ENCODE measurements at regions not wholly inside any gene's neighbourhood (a gene's known extent, or its start where the extent isn't known, plus 50 kb on each side); places are given as distances from the start of the nearest gene placed in this dataset.

DNA sequence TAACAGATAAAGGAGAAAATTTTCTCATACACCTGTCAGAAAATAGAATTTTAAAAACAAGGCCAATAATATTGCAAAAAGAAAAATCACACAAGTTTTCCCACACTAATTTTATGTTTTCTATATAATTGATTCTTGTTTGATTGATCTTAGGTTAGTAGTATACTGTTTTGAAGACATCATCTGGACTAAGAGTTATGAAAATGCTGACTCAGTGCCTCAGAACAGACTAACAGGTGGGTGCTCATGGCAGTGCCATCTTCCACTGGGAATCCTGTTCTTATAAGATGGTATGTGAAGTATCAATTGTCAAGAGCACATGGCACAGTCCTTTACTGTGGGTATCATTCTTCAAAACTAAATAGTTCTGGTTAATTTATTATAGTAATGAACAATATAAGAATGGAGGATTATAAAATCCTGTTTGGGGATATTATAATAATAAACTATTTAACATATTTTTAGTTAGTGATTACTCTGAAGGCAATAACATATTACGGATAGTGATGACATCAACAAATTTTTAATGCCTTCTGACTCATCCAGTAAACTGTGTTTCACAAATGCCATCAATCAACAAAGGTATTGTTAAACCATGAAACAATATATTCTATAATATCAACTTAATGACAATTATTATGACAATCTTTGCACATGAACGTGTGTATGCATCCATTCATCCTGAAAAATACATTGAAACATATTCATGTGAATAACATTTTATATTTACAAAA is 384.6 kb upstream of the KHDRBS2 start:
- Histone ChIP-seq H3K9me3 (replicated peaks) (no peaks in the 10 kb centered on the region), H3K27me3 (ENCODE audit: low read depth) (no peaks in the 10 kb centered on the region), H3K4me3 (no peak overlapping the region), H3K4me1 (no peaks in the 10 kb centered on the region), H3K36me3 (no peaks in the 10 kb centered on the region), H3K27ac (replicated peaks) (no peak overlapping the region)
- TF ChIP-seq, protein P1, sequence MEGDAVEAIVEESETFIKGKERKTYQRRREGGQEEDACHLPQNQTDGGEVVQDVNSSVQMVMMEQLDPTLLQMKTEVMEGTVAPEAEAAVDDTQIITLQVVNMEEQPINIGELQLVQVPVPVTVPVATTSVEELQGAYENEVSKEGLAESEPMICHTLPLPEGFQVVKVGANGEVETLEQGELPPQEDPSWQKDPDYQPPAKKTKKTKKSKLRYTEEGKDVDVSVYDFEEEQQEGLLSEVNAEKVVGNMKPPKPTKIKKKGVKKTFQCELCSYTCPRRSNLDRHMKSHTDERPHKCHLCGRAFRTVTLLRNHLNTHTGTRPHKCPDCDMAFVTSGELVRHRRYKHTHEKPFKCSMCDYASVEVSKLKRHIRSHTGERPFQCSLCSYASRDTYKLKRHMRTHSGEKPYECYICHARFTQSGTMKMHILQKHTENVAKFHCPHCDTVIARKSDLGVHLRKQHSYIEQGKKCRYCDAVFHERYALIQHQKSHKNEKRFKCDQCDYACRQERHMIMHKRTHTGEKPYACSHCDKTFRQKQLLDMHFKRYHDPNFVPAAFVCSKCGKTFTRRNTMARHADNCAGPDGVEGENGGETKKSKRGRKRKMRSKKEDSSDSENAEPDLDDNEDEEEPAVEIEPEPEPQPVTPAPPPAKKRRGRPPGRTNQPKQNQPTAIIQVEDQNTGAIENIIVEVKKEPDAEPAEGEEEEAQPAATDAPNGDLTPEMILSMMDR (IDR thresholded peaks at IDR 0.05; ENCODE audit: borderline replicate concordance): no peak
- DNase-seq: no peak
- intact Hi-C loops (cut with micrococcal nuclease): no loop called here

DNA sequence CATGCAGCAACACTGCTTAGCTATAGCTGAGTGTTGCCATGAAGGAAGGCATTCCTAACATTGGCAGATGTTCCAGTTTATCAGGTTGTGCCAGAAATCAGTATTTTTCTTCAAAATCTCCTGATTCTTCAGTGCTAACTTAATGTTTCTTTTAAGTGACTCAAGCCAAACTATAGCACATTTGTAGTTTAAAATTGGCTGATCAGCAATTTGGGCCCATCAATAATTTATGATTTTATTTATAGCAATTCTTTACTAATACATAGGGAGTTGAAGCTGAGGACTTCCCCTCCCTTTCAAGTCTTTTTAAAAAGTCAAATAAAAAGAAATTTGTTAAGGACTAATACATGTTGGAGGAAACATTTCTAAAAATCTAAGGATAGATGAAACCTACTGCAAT is 383.8 kb upstream of the KHDRBS2 start:
- no peak overlapping the region for H3K27ac ChIP-seq (replicated peaks)
- TF ChIP-seq, protein P1 (IDR thresholded peaks at IDR 0.05; ENCODE audit: borderline replicate concordance): no peak
- no peaks in the 10 kb centered on the region for H3K27me3 ChIP-seq (ENCODE audit: low read depth)
- H3K4me3 ChIP-seq: no peak overlapping the region
- no peaks in the 10 kb centered on the region for H3K9me3 ChIP-seq (replicated peaks)
- DNase-seq: no peak
- H3K36me3 ChIP-seq: no peaks in the 10 kb centered on the region
- H3K4me1 ChIP-seq: no peaks in the 10 kb centered on the region
- intact Hi-C loops (cut with micrococcal nuclease): no loop called here

DNA sequence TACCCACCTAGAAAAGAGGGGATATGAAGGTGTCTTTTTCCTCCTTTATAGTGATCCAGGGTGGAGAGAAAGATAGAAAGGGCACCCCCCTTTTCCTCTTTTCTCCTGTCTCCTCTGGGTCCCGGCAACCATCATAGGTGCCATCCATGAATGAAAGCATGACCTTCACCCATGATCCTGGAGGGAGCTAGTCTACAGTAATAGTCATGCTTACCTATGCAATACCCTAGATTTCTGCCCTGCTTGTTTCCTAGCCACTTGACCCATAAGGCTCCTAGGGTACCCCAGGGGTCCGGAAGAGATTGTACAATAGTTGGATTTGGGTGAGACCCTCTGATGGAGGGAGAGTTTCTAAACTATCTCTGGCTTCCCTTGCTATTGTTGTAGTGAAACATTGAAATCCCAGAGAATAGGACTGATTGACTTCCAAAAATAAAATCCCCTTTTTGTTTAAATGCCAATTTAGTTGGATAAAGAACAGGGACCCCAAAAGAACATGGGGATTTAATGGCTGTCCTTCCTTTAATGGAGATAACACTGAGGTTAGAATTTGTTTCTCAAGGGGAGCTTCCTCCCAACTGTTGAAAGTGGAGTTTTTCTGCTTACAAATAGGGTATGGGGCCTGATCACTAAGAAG is 366.8 kb upstream of the KHDRBS2 start:
- no peaks in the 10 kb centered on the region for H3K36me3 ChIP-seq
- no peak for DNase-seq
- intact Hi-C loops (cut with micrococcal nuclease): no loop called here
- no peak overlapping the region for H3K4me3 ChIP-seq
- H3K27ac ChIP-seq (replicated peaks): no peak overlapping the region
- no peaks in the 10 kb centered on the region for H3K27me3 ChIP-seq (ENCODE audit: low read depth)
- TF ChIP-seq, protein P1 (IDR thresholded peaks at IDR 0.05; ENCODE audit: borderline replicate concordance): no peak
- H3K4me1 ChIP-seq: no peaks in the 10 kb centered on the region
- H3K9me3 ChIP-seq (replicated peaks): peaks cover 91% of the 10 kb centered on the region

DNA sequence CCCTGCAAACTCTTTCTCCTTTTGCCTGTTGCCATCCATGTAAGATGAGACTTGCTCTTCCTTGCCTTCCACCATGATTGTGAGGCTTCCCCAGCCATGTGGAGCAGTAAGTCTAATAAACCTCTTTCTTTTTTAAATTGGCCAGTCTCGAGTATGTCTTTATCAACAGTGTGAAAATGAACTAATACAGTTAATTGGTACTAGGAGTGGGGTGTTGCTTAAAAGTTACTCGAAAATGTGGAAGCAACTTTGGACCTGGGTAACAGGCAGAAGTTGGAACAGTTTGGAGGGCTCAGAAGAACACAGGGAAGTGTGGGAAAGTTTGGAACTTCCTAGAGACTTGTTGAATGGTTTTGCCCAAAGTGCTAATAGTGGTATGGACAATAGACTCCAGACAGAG is 359.2 kb upstream of the KHDRBS2 start:
- Histone ChIP-seq H3K4me1 (no peaks in the 10 kb centered on the region), H3K4me3 (no peak overlapping the region), H3K27me3 (ENCODE audit: low read depth) (no peaks in the 10 kb centered on the region), H3K27ac (replicated peaks) (no peak overlapping the region), H3K36me3 (no peaks in the 10 kb centered on the region), H3K9me3 (replicated peaks) (peaks cover 80% of the 10 kb centered on the region)
- no peak for DNase-seq
- intact Hi-C loops (cut with micrococcal nuclease): no loop called here
- TF ChIP-seq, protein P1 (IDR thresholded peaks at IDR 0.05; ENCODE audit: borderline replicate concordance): no peak

DNA sequence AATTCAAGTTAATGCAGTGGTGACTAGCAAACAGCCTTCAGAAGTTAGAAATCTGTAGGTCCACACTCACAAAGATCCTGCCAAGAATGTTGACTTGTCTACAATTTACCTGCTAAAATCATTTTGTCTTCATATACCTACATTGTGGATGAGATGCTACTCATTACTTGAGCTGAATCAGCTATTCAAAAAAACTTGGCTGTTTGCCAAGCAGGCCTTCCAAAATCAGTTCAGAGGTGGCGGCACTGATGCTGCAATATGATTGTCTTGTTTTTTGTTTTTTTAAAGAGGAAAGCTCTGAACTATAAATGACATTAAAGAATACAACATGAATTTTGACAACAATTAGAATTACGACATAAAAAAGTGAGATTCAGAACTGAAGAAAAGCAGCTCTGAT is 354.7 kb upstream of the KHDRBS2 start:
- H3K4me1 ChIP-seq: no peaks in the 10 kb centered on the region
- TF ChIP-seq, protein P1 (IDR thresholded peaks at IDR 0.05; ENCODE audit: borderline replicate concordance): no peak
- H3K27ac ChIP-seq (replicated peaks): no peak overlapping the region
- no peak overlapping the region for H3K4me3 ChIP-seq
- H3K36me3 ChIP-seq: no peaks in the 10 kb centered on the region
- H3K27me3 ChIP-seq (ENCODE audit: low read depth): no peaks in the 10 kb centered on the region
- no peak for DNase-seq
- intact Hi-C loops (cut with micrococcal nuclease): no loop called here
- H3K9me3 ChIP-seq (replicated peaks): peaks cover 67% of the 10 kb centered on the region

All from left ventricle myocardium inferior (tissue), 1 donor.